ENCODE measurements at regions not wholly inside any gene's neighbourhood (a gene's known extent, or its start where the extent isn't known, plus 50 kb on each side); places are given as distances from the start of the nearest gene placed in this dataset.

DNA sequence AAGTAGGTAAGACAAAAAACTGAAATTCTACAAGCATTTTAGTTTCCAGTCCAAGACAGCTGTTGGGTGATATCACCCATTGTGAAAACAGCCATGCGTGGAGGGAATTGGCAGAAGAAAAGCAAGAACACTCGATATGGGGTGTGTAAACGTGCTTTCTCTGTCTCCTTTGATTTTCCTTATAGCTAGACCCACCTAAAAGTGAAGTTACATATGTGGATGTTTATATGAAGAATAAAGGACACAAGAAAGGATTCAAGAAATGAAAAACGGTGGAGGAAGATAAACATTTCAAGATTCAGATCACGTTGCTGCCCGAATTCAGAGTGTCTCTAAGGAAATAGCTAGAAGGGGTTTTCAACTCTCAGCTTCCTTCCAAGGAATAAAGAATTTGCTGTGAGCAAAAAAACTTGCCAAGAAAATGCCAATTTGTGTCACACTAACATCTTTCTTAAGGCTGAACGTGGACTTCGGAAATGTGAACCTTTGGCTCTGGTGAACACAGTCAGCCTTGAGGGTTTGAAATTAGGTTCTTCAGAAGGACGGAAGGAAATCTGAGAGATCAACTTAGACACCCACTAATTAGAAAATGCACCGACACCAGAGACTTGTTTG, 269.0 kb upstream of the ADAMTS9 start:
- ATAC-seq (no peak), DNase-seq (ENCODE audit: low spot score) (no peak)
- Mint-ChIP-seq H3K4me3 (no peak overlapping the region), H3K9me3 (no peaks in the 10 kb centered on the region), H3K27ac (no peak overlapping the region), H3K36me3 (ENCODE audit: low read depth) (no peaks in the 10 kb centered on the region), H3K27me3 (ENCODE audit: insufficient read depth, low read depth, poor library complexity) (peaks cover 1% of the 10 kb centered on the region), H3K4me1 (peaks cover 10% of the 10 kb centered on the region; the same call in 2 of the 3 replicates)
- H3K4me3 ChIP-seq: no peak overlapping the region
- H3K27ac ChIP-seq (ENCODE audit: low read depth): no peak overlapping the region
- H3F3A ChIP-seq (replicated peaks; ENCODE audit: low read depth): no peaks in the 10 kb centered on the region
- no peaks in the 10 kb centered on the region for H3K79me2 ChIP-seq (replicated peaks; ENCODE audit: insufficient read depth)
- no peaks in the 10 kb centered on the region for H4K20me1 ChIP-seq (replicated peaks; ENCODE audit: insufficient read depth)
- no peaks in the 10 kb centered on the region for H3K27me3 ChIP-seq (ENCODE audit: insufficient read depth)
- no peak overlapping the region for H3K4me2 ChIP-seq
- no peaks in the 10 kb centered on the region; the same call in 1 of the 2 replicates for H3K9me2 ChIP-seq (ENCODE audit: insufficient read depth)
- H2AFZ ChIP-seq: no peak overlapping the region
- no peak for TF ChIP-seq ZNF114 (CRISPR knock-in tag; IDR thresholded peaks at IDR 0.05)
- no peak for TF ChIP-seq CREB1 (CRISPR knock-in tag; IDR thresholded peaks at IDR 0.05; ENCODE audit: low read depth)
- no peak for TF ChIP-seq ZNF331 (CRISPR knock-in tag; IDR thresholded peaks at IDR 0.05; ENCODE audit: low read depth)
- TF ChIP-seq, protein P1, sequence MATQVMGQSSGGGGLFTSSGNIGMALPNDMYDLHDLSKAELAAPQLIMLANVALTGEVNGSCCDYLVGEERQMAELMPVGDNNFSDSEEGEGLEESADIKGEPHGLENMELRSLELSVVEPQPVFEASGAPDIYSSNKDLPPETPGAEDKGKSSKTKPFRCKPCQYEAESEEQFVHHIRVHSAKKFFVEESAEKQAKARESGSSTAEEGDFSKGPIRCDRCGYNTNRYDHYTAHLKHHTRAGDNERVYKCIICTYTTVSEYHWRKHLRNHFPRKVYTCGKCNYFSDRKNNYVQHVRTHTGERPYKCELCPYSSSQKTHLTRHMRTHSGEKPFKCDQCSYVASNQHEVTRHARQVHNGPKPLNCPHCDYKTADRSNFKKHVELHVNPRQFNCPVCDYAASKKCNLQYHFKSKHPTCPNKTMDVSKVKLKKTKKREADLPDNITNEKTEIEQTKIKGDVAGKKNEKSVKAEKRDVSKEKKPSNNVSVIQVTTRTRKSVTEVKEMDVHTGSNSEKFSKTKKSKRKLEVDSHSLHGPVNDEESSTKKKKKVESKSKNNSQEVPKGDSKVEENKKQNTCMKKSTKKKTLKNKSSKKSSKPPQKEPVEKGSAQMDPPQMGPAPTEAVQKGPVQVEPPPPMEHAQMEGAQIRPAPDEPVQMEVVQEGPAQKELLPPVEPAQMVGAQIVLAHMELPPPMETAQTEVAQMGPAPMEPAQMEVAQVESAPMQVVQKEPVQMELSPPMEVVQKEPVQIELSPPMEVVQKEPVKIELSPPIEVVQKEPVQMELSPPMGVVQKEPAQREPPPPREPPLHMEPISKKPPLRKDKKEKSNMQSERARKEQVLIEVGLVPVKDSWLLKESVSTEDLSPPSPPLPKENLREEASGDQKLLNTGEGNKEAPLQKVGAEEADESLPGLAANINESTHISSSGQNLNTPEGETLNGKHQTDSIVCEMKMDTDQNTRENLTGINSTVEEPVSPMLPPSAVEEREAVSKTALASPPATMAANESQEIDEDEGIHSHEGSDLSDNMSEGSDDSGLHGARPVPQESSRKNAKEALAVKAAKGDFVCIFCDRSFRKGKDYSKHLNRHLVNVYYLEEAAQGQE (IDR thresholded peaks at IDR 0.05; ENCODE audit: unreplicated experiment): no peak
- TF ChIP-seq, protein P2, sequence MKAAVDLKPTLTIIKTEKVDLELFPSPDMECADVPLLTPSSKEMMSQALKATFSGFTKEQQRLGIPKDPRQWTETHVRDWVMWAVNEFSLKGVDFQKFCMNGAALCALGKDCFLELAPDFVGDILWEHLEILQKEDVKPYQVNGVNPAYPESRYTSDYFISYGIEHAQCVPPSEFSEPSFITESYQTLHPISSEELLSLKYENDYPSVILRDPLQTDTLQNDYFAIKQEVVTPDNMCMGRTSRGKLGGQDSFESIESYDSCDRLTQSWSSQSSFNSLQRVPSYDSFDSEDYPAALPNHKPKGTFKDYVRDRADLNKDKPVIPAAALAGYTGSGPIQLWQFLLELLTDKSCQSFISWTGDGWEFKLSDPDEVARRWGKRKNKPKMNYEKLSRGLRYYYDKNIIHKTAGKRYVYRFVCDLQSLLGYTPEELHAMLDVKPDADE (IDR thresholded peaks at IDR 0.05): no peak
- TF ChIP-seq EZH2 (IDR thresholded peaks at IDR 0.05; ENCODE audit: low read depth, unreplicated experiment): no peak
- no peak for TF ChIP-seq POLR2AphosphoS5 (IDR thresholded peaks at IDR 0.05; ENCODE audit: low read depth)
- no peak for TF ChIP-seq JUNB (IDR thresholded peaks at IDR 0.05; ENCODE audit: unreplicated experiment)
- no peak for TF ChIP-seq EZH2phosphoT487 (IDR thresholded peaks at IDR 0.05; ENCODE audit: unreplicated experiment)
- TF ChIP-seq, protein P3, sequence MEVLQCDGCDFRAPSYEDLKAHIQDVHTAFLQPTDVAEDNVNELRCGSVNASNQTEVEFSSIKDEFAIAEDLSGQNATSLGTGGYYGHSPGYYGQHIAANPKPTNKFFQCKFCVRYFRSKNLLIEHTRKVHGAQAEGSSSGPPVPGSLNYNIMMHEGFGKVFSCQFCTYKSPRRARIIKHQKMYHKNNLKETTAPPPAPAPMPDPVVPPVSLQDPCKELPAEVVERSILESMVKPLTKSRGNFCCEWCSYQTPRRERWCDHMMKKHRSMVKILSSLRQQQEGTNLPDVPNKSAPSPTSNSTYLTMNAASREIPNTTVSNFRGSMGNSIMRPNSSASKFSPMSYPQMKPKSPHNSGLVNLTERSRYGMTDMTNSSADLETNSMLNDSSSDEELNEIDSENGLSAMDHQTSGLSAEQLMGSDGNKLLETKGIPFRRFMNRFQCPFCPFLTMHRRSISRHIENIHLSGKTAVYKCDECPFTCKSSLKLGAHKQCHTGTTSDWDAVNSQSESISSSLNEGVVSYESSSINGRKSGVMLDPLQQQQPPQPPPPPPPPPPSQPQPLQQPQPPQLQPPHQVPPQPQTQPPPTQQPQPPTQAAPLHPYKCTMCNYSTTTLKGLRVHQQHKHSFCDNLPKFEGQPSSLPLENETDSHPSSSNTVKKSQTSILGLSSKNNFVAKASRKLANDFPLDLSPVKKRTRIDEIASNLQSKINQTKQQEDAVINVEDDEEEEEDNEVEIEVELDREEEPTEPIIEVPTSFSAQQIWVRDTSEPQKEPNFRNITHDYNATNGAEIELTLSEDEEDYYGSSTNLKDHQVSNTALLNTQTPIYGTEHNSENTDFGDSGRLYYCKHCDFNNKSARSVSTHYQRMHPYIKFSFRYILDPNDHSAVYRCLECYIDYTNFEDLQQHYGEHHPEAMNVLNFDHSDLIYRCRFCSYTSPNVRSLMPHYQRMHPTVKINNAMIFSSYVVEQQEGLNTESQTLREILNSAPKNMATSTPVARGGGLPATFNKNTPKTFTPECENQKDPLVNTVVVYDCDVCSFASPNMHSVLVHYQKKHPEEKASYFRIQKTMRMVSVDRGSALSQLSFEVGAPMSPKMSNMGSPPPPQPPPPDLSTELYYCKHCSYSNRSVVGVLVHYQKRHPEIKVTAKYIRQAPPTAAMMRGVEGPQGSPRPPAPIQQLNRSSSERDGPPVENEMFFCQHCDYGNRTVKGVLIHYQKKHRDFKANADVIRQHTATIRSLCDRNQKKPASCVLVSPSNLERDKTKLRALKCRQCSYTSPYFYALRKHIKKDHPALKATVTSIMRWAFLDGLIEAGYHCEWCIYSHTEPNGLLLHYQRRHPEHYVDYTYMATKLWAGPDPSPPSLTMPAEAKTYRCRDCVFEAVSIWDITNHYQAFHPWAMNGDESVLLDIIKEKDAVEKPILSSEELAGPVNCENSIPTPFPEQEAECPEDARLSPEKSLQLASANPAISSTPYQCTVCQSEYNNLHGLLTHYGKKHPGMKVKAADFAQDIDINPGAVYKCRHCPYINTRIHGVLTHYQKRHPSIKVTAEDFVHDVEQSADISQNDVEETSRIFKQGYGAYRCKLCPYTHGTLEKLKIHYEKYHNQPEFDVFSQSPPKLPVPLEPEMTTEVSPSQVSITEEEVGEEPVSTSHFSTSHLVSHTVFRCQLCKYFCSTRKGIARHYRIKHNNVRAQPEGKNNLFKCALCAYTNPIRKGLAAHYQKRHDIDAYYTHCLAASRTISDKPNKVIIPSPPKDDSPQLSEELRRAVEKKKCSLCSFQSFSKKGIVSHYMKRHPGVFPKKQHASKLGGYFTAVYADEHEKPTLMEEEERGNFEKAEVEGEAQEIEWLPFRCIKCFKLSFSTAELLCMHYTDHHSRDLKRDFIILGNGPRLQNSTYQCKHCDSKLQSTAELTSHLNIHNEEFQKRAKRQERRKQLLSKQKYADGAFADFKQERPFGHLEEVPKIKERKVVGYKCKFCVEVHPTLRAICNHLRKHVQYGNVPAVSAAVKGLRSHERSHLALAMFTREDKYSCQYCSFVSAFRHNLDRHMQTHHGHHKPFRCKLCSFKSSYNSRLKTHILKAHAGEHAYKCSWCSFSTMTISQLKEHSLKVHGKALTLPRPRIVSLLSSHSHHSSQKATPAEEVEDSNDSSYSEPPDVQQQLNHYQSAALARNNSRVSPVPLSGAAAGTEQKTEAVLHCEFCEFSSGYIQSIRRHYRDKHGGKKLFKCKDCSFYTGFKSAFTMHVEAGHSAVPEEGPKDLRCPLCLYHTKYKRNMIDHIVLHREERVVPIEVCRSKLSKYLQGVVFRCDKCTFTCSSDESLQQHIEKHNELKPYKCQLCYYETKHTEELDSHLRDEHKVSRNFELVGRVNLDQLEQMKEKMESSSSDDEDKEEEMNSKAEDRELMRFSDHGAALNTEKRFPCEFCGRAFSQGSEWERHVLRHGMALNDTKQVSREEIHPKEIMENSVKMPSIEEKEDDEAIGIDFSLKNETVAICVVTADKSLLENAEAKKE (CRISPR knock-in tag; IDR thresholded peaks at IDR 0.05): no peak
- H3K4me1 ChIP-seq (ENCODE audit: insufficient read depth): no peaks in the 10 kb centered on the region
- no peaks in the 10 kb centered on the region for H3K36me3 ChIP-seq (ENCODE audit: insufficient read depth)
